ENCODE measurements at regions not wholly inside any gene's neighbourhood (a gene's known extent, or its start where the extent isn't known, plus 50 kb on each side); places are given as distances from the start of the nearest gene placed in this dataset.

DNA sequence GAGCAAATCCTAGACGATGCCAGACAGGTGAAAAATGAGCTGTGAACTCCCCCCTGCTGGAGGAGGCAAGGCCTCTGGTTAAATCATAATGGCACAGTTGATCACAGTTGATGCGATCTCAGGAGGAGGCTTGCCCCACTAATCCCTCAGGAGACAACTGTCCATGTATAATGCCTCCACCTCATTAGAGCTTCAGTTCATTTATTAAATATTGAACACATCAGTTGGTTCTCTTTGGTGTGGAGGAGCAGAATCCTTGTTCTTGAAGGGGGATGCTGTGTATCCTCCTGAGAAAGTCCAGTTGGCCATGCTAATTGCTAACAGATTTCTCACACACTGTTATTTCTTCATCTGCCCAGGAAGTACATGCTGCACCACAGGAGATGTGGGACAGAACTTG is 290.5 kb downstream of the IGSF11 start:
- no peak for DNase-seq (ENCODE audit: low read depth, low spot score)

DNA sequence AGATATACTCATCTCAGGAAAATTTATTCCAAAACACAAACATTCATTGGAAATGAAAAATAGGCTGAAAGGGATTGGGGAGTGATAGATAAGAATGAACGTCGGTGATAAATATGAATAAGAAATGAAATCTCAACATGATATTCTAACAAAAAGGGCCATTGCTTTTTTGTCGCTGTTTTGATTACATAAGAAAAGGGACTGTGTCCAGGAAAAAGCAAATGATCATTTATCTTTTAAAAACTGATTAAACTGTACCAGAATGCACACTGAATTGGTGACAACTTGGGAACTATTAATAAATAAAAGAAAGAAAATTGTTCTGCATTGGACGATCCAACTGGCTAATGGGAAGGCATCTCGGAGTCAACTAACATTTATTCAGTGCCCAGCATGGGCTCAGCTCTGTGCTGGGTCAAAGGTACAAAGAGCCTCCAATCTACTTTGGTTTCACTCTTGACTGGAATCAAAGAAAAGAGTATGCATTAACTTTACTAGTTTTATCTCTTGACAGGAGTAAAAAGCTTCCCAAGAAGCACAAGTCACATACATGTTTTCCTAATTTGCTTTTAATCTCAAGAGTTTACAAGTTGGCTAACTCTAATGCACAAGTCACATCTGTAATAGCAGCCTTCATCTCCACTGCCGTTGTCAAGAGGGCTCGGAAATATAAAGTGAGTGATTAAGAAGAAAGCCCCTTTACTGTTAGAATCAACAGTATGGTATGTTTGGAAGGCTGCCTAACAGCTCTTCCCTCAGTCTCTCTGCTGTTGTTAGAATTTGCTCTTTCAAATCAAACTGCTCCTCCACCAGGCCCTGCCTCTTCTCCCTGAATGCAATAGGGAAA is 280.0 kb downstream of the IGSF11 start:
- no peak for DNase-seq (ENCODE audit: low read depth, low spot score)

DNA sequence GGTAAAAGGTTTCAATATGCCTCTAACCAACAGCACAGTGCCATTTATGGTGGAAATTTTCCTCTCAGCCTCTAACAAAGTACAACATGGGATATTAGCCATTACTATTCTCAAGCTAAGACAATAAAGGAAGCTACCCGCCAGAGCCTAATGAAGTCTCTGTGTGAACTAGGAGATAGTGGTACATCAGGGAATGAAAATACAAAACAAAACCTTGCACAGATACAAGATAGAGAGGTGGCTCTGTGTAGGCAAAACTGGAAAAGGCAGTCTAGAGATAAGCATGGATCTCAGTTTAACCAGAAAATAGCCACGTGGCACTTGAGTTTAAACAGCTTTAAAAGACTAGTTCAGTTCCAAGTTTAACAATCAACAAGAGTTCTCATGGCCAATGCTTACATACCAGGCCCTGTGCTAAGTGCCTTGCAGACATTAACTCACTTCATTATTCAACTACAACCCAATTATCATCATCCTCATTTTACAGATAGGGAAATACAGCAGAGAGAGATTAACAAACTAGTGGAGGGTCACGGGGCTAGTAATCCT is 279.3 kb downstream of the IGSF11 start:
- DNase-seq (ENCODE audit: low read depth, low spot score), result no peak

DNA sequence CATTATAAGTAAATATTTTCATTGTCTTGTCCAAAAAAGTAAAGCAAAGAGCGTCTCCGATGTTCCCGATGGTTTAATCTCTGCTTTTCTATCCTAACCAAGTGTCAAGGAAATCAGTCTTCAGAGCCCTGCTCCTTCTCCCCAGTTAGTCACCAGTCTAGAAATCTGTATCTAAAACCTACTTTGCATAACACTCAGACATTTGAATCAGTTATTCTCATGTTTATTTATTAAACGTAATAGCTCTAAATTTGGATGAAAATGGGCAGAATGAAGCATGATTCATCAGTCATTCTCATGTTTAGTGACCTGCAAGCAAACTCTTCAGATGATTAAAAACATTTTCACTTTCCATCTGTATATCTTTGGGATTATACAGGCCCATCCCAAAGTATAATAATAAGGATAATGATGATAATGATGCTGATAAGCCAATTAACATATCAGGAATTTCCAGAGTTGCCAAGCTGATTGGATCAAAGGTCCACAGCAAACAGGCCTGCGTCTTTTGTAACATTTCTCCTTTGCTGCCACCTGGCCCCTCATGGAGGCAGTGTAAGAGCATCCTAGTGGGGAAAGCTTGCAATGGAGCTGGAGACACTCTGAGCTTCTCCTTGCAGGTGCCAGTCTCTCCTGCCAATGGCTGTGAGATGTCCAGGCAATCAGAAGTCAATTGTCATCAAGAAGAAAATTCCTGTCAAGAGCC is 273.9 kb downstream of the IGSF11 start:
- DNase-seq (ENCODE audit: low read depth, low spot score), result no peak

DNA sequence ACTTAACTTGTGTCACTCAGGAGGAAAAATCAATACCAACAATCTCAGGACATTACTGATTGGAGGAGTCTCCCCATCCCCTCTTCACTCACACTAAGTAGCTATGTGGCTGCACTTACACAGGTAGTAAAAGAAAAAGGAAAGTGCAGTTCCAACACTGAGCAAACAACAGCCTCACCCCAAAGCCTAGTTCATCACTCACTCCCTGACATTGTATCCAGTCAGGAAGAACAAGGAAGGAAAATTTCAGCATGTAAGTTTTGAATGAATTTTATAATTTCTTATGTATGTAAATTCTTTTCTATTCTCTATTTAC is 273.4 kb downstream of the IGSF11 start:
- no peak for DNase-seq (ENCODE audit: low read depth, low spot score)

DNA sequence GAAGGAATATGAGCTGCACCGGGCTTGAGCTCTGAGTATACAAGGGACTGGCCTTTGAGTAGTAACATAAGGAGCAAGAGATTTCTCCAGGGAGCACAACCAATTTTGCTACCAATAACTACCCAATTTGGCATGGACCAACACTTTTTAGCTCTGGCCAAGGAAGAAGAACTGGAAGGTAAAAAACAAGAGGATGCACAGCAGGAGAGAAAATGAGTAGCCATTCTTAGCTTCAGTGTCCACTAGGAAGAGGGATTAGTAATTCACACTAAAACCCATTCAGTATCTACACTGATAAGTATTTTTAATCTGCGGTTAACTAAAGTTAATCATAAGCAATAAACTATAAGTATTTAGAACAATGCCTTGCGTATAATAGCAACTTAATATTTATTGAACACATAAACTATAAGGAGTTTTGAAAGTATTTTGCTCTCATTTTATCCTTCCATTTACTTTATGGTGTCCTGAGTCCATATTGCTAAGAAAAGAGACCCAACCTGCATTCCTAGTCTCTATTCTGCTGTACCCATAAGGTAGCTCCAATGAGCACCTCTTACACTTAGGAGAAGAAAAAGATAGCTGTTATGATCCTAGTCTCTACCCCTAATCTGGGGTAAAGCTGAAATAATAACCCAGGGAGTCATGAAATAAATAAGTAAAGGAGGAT is 268.9 kb downstream of the IGSF11 start:
- no peak for DNase-seq (ENCODE audit: low read depth, low spot score)

DNA sequence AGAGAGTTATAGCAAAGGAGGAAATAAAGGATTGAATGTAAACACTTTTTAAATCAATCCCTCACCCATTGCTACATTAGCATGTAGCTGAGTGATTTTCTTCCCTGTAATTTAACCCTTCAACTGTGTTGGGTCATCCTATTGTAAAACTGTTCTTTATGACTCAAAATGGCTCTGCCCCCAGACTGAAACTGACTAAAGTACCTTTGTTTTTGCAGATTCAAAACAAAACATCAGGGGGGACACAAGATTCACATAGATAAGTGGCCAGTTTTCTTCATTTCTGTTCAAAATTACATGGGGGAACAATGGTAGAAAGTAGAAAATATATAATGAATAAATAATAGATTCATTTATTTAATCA is 268.4 kb downstream of the IGSF11 start:
- DNase-seq (ENCODE audit: low read depth, low spot score), result no peak

DNA sequence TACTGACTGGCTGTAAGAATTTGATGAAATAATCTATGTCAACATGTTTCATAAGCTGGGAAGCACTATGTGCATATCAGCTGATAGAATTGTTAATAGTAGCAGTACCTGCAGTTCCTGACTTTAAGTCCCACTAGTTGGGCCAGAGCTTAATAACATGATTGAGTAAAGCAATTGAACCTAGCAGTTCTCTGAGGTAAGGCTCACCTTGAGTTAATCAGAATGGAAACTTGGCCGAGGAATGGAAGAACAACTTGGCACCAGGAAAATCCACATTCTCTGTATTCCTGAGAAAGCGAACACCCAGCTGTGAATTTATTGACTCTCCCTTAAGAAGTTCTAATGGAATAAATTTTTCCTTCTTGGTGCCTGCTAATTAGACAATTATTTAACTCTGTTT is 262.6 kb downstream of the IGSF11 start:
- no peak for DNase-seq (ENCODE audit: low read depth, low spot score)

DNA sequence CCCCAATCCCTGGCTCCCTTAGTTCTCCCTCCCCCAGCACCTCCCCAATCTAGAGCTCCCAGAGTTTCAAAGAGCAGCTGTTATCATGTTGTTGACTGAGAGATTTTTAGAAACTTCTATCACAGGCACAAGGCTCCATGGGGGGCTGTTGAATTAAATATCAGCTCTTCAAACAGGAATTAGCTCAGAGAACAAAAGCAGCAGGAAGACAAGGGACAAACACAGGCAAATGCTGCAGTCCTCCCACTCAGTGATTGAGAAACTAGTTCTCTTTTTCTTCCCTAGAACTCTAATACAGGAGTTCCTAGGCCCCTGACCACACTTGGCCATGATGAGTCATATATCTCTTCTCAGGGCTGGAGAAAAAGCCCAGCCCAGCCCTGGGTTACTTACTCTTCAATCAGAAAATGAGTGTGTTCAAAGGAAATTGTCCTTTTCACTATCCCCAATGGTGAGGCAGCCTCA is 262.1 kb downstream of the IGSF11 start:
- DNase-seq (ENCODE audit: low read depth, low spot score), result no peak

DNA sequence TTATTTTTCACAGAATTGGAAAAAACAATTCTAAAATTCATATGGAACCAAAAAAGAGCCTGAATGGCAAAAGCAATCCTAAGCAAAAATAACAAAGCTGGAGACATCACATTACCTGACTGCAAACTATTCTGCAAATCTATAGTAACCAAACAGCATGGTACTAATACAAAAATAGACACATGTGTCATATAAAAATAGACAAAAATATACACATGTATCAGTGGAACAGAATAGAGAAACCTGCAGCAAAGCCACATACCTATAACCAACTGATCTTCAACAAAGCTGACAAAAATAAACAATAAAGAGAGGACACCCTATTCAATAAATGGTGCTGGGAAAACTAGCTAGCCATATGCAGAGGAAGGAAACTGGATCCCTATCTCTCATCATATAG is 259.6 kb downstream of the IGSF11 start:
- no peak for DNase-seq (ENCODE audit: low read depth, low spot score)

DNA sequence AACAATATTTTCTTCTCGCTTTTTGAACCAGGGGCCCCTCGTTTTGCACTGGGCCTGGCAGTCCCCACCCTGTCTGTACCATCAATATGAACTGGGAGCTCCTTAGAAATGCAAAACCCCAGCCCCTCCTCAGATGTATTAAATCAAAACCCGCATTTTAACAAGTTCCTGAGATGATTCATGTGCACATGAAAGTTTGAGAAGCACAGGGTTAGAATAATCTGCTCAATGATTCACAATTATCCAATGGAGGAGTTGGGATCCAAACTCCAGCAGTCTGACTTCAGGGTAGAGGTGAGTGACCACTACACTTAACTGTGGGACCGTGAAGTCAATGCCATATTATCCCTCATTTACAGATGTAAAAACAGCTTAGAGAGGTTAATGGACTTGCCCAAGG is 256.4 kb downstream of the IGSF11 start:
- DNase-seq (ENCODE audit: low read depth, low spot score), result no peak

DNA sequence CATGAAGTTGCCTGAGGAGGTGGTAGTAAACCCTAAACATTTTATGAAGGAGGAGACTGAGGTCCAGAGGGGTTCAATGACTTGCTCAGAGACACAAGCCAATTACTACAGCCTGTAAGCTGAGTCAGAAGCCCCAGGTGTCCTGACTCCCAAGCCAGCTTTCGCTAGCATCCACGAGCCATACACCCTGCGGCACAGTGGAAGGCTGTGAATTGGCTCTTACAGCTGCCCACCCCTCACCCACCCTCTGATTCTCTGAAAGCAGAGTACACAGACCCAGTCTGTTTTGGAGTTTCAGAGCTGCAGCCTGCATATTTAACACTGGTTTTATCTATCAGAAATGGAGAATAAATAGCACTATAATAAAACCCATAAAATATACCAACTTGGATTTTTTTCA is 253.4 kb downstream of the IGSF11 start:
- DNase-seq (ENCODE audit: low read depth, low spot score), result no peak

DNA sequence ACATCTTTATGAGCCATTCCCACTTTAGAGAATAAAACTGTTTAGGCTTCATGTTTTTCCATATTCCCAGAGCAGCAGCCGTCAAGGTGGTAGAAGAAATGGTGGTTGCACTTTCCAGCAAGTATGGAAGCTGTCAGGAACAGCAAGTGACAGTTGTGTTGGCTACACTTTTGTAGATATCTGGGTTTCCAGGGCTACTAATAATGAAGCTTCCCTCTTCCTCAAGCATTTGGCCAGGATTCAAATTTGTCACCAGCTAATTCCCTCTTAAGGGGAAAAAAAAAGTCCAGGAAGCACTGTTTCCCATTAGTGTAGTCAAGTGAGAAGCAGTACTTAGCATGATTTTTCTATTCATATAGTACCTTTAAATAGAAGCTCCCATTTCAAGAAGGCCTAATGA is 252.8 kb downstream of the IGSF11 start:
- no peak for DNase-seq (ENCODE audit: low read depth, low spot score)

DNA sequence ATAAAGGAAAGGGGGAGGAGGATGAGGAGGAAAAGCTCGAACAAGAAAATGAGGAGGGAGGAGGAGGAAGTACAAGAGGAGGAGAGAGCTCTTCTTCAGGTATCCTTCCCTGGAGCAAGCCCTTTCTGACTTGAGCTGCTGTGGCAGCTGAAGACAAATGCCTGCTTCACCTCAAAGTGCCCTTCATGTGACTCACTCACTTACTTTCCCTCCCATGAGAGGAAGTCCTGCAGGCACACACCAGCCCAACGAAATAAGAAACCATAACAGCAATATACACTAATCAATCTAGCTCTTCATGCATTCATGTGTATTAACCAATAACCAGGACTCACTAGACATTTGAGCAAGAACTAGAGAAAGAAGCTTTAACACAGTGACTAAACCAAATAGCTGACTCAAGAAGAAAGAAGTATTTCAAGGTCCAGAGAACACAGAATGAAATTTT is 251.9 kb downstream of the IGSF11 start:
- DNase-seq (ENCODE audit: low read depth, low spot score), result no peak

DNA sequence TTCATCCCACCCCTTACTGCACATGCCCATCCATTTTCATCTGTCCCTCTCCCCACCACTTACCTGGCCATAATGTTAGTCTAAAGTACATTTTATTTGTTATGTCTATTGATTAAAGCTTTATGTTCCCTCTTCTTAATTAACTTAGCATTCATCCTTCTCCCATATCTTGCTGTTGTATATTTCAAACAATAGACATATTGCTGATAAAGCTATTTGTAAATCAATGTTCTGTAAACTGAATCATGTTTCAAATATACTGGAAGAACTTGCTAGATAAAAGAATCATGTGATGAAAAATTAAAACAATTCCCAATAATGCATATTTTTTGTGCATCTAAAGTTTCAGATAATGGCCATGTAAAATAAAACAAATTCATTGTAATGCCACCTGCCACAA is 249.2 kb downstream of the IGSF11 start:
- DNase-seq (ENCODE audit: low read depth, low spot score), result no peak

DNA sequence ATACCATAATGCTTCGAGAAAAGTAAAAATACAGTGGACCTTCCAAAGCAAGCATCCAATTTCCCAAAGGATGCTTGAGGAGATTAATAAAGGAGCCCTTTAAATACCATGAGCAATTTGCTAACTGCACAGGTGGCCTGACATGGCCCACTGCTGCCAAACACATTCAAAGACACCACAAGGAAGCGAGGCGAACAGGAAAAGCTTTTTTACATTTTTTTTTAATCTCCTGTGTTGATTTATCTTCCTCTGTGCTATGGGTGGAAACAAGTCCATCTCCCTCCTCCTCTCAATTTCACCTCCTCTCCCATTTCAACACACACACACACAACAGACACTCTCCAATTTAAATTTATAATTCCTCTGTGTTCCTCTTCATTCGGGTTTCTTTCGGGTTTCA is 243.4 kb downstream of the IGSF11 start:
- DNase-seq (ENCODE audit: low read depth, low spot score), result no peak

DNA sequence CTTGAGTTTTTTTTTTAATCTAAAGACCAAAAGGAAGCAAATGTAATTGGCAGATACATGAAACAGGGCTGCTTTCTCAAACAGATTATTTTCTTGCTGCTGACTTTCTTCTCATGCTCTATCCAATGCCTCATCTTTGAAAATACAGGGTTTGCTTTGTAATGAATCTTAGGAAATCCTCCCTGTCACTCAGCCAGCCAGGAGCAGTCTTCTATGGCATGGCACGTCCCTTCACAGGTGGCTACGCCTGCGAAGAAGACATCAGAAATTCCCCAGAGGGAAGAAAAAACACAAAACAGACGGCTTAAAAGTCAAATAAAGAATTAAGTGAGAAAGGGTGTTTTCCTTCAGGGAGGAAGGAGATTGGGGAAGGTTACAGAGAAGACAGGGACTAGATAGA is 242.5 kb downstream of the IGSF11 start:
- no peak for DNase-seq (ENCODE audit: low read depth, low spot score)

DNA sequence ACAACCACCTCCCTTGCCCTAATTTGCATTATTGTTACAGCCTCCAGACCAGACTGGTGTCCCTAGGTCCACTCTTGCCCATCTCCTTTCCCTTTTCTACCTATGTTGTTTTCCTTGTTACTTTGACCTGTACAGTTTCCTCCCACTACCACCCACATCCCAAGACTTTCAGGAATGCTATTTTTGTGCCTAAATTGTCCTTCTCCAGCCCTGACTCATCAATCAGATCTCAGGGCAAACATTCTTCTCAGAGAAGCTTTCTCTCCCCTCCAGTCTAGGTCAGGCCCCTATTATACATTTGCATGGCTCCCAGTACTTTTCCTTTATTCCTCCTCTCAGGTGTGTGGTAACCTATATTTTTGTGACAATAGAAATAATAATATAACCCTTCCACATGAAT is 241.5 kb downstream of the IGSF11 start:
- no peak for DNase-seq (ENCODE audit: low read depth, low spot score)

DNA sequence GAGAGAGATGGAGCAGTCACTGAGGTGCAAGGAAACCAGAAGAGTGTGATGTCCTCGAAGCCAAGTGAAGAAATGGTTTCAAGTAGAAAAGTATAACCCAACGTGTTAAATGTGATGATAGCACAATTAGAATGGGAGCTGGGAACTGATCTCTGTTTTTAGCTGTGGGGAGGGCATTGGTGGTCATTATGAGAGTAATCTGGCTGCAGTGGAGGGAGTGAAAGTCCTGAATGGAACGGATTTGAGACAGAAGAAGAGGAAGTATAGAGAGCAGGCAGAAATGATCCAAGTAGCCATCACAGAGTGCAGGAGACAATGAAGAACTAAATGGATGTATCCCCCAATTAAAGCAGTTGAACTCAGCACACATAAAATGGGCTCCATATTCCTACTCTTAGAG is 235.3 kb downstream of the IGSF11 start:
- no peak for DNase-seq (ENCODE audit: low read depth, low spot score)

DNA sequence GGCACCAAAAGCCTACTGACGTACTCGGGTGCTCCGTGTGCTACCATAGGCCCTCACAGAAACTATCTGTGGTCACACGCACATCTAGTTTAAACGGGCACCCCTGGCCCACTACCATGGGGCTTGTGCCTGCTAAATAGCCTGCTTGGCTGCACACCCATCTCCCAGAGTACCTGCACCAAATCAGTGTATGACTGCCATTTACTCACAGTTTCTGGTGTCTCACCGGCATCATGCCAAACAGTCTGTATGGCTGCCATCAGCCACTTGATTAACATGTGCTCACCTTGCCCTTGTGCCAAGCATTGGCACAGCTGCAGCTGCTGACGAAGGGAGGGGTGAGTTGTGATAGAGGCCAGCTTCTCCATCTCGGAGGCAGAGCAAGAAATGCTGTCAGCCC is 232.7 kb downstream of the IGSF11 start:
- DNase-seq (ENCODE audit: low read depth, low spot score), result no peak

DNA sequence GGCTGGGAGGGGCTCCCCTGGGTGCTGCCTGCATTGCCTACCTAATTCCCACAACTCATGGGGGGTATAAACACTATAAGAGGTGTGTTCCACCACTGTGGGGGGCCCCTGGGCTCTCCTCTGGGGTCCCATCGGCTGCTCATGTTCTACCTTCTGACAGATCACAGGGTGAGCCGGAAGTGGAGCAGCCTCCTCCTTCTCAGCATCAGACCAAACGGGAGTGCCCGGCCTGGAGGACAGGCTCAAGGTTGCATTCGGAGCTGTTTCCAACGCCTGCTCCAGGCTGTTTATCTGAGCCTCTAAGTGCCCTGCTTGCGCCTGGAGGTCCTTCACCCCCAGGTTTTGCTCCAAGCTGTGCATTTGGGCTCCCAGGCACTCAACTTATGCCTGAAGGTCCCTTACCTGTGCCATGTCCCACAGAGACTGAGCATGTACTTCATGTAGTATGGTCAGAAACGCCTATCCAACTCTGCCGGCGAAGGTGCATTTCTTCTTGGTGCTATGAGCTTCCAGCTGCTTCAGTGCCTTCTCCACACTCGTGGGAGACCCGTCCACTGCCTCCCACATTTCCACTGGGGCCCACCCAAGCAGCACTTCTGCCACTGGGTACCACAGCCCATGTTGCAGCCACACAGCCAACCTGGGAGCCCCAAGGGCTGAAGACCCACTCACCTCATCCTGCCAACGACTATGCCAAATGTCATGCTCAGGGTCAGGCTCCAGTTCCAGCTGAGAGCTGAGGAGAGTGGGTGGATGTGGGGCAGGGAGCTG is 232.1 kb downstream of the IGSF11 start:
- no peak for DNase-seq (ENCODE audit: low read depth, low spot score)

DNA sequence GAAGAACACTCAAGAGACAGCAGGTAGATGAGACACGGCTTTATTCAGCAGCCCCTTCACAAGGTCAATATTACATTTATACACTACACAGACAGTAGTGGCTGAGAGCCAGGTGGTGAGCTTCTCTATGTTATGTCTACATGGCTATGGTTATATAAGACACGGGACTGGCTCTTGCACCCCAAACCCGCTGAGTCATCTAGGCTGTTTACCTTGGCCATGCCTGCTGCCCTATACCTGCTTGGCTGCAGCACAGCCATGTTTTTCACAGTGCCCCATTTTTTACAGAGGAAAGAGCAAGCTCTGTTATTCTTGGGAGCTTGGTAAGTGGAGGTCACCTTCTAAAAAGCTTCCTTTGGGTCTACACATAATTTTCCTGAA is 231.6 kb downstream of the IGSF11 start:
- DNase-seq (ENCODE audit: low read depth, low spot score), result no peak

Measured in brain pericyte (primary cell).